Midbrain (tissue), 1 donor: ENCODE measurements at regions not wholly inside any gene's neighbourhood (a gene's known extent, or its start where the extent isn't known, plus 50 kb on each side); places are given as distances from the start of the nearest gene placed in this dataset.
"Not testable (repeated sequence)": the region's sequence is repeated elsewhere in the genome, so short reads cannot be mapped to it uniquely, and the experiment has no call there.

Experiments
- DNase-seq: peaks from one replicate; lab custom pipeline; 2025; lab: John Stamatoyannopoulos, UW

- DNase-seq, result no peak
Measured at GRCh38 chr6:8361259-8361658, 74.1 kb downstream of the SLC35B3 start.

- no peak for DNase-seq
Measured at GRCh38 chr6:8352966-8353340, 82.4 kb downstream of the SLC35B3 start.

- no peak for DNase-seq
Measured at GRCh38 chr6:8352335-8352965, 82.9 kb downstream of the SLC35B3 start.

- no peak for DNase-seq
Measured at GRCh38 chr6:8343600-8343999, 91.7 kb downstream of the SLC35B3 start.

GRCh38 chr6:8342241-8342819, 93.0 kb downstream of the SLC35B3 start:
- DNase-seq, result no peak

- no peak for DNase-seq
Measured at GRCh38 chr6:8337147-8337546, 98.2 kb downstream of the SLC35B3 start.

- DNase-seq, result no peak
Measured at GRCh38 chr6:8336406-8337057, 98.8 kb downstream of the SLC35B3 start.

- no peak for DNase-seq
Measured at GRCh38 chr6:8335896-8336295, 99.4 kb downstream of the SLC35B3 start.

- no peak for DNase-seq
Measured at GRCh38 chr6:8335381-8335780, 100.0 kb downstream of the SLC35B3 start.

- no peak for DNase-seq
Measured at GRCh38 chr6:8334113-8334512, 101.2 kb downstream of the SLC35B3 start.

GRCh38 chr6:8329562-8329961, 105.8 kb downstream of the SLC35B3 start:
- no peak for DNase-seq

GRCh38 chr6:8325743-8326142, 109.6 kb downstream of the SLC35B3 start:
- DNase-seq, result no peak

- no peak for DNase-seq
Measured at GRCh38 chr6:8322659-8323058, 112.7 kb downstream of the SLC35B3 start.

- no peak for DNase-seq
Measured at GRCh38 chr6:8321671-8322404, 113.5 kb downstream of the SLC35B3 start.

- no peak for DNase-seq
Measured at GRCh38 chr6:8315154-8315553, 120.2 kb downstream of the SLC35B3 start.

GRCh38 chr6:8301502-8301901, 133.8 kb downstream of the SLC35B3 start:
- DNase-seq, result no peak

GRCh38 chr6:8299034-8299433, 136.3 kb downstream of the SLC35B3 start:
- DNase-seq, result no peak

GRCh38 chr6:8282946-8283345, 152.4 kb downstream of the SLC35B3 start:
- not testable (repeated sequence) for DNase-seq

GRCh38 chr6:8282380-8282779, 153.0 kb downstream of the SLC35B3 start:
- DNase-seq, result no peak

- DNase-seq, result no peak
Measured at GRCh38 chr6:8279041-8279805, 156.1 kb downstream of the SLC35B3 start.

GRCh38 chr6:8278562-8278961, 156.8 kb downstream of the SLC35B3 start:
- no peak for DNase-seq

GRCh38 chr6:8277769-8278168, 157.6 kb downstream of the SLC35B3 start:
- no peak for DNase-seq
